HG02763 (cell line): ENCODE measurements at regions not wholly inside any gene's neighbourhood (a gene's known extent, or its start where the extent isn't known, plus 50 kb on each side); places are given as distances from the start of the nearest gene placed in this dataset.
"Not testable (repeated sequence)": the region's sequence is repeated elsewhere in the genome, so short reads cannot be mapped to it uniquely, and the experiment has no call there.

Source experiments
- ATAC-seq: cut with Tn5 transposase; IDR thresholded peaks from one replicate; pipeline ENCODE4 v1.9.1; 2021; ENCODE audit warnings: mild to moderate bottlenecking, moderate library complexity; ENCODE audit not compliant: unreplicated experiment

- no peak for ATAC-seq
These were observed 594.6 kb upstream of the ZP4 start for GRCh38 chr1:238485057-238485911.

- no peak for ATAC-seq
These were observed 593.4 kb upstream of the ZP4 start for GRCh38 chr1:238484121-238484520.

- ATAC-seq = no peak
These were observed 586.1 kb upstream of the ZP4 start for GRCh38 chr1:238476841-238477240.

GRCh38 chr1:238475712-238476111 is 585.0 kb upstream of the ZP4 start:
- no peak for ATAC-seq

- ATAC-seq = no peak
These were observed 583.5 kb upstream of the ZP4 start for GRCh38 chr1:238474263-238474662.

GRCh38 chr1:238469146-238469631 is 578.5 kb upstream of the ZP4 start:
- ATAC-seq = no peak

- no peak for ATAC-seq
These were observed 577.3 kb upstream of the ZP4 start for GRCh38 chr1:238468068-238468467.

- ATAC-seq = no peak
These were observed 575.7 kb upstream of the ZP4 start for GRCh38 chr1:238466459-238466858.

GRCh38 chr1:238465449-238465848 is 574.7 kb upstream of the ZP4 start:
- no peak for ATAC-seq

- no peak for ATAC-seq
These were observed 568.2 kb upstream of the ZP4 start for GRCh38 chr1:238458899-238459298.

- no peak for ATAC-seq
These were observed 566.9 kb upstream of the ZP4 start for GRCh38 chr1:238457610-238458009.

- ATAC-seq = no peak
These were observed 561.1 kb upstream of the ZP4 start for GRCh38 chr1:238451781-238452310.

- no peak for ATAC-seq
These were observed 560.3 kb upstream of the ZP4 start for GRCh38 chr1:238450976-238451375.

- no peak for ATAC-seq
These were observed 553.0 kb upstream of the ZP4 start for GRCh38 chr1:238443687-238444086.

GRCh38 chr1:238439511-238439910 is 548.8 kb upstream of the ZP4 start:
- ATAC-seq = no peak

GRCh38 chr1:238438311-238439270 is 547.9 kb upstream of the ZP4 start:
- no peak for ATAC-seq

GRCh38 chr1:238429703-238430102 is 539.0 kb upstream of the ZP4 start:
- ATAC-seq = not testable (repeated sequence)

- ATAC-seq = no peak
These were observed 528.5 kb upstream of the ZP4 start for GRCh38 chr1:238419209-238419608.

- ATAC-seq = no peak
These were observed 519.2 kb upstream of the ZP4 start for GRCh38 chr1:238409932-238410331.

GRCh38 chr1:238409191-238409850 is 518.6 kb upstream of the ZP4 start:
- no peak for ATAC-seq

- no peak for ATAC-seq
These were observed 518.0 kb upstream of the ZP4 start for GRCh38 chr1:238408737-238409136.
